ENCODE measurements at regions not wholly inside any gene's neighbourhood (a gene's known extent, or its start where the extent isn't known, plus 50 kb on each side); places are given as distances from the start of the nearest gene placed in this dataset.
"Not testable (repeated sequence)": the region's sequence is repeated elsewhere in the genome, so short reads cannot be mapped to it uniquely, and the experiment has no call there.

DNA sequence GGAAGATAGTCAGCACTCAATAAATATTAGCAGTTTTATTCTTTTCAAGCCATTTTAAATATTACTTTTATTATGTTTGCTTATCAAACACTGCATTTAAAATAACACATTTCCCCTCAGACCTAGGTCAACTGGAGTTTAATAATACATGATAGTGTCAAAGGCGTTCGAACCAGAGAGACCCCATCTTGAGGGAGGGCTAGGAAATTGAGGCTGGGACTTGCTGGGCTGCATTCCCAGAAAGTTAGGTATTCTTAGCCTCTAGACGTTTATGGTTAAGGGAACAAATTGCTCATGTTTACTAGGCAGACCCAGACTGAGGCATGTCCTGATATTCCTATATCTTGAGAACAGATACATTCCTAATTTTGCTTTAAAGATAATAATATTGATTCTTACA is 426.5 kb downstream of the METTL4 start:
- no peak for DNase-seq

DNA sequence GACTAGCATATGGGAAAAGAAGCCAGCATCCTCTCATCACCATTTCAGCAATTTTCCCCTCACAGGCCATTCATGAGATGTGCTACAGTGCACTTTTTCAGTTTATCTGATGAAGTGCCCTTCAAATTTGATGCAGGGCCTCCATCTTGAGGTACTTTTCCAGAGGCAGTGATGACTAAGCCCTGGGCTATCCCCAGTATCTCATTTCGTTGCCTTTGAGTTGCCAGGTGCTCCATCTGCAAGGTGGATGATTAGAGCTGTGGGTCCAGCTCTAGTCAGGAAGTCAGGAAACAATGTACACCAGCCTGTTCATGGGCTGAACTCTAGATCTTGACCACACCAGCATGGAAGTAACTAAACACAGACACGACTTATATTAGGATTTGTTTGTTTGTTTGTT is 425.2 kb downstream of the METTL4 start:
- no peak for DNase-seq

DNA sequence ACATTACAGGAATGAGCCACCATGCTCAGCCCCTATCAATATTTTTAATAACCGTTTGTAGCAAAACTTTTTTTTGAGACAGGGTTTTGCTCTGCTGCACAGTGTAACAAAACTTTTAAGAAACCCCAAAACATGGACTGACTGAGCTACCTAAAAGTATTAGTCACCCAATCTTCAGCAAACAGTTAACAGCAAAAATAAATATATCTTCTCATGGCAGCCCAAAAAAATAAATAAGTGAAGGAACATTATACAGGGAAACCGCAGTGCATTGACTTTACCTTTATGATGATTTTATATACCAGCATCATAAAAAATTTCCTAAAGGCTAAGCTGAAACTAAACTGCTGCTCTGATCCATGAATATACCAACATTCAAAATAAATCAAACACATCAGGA is 424.6 kb downstream of the METTL4 start:
- DNase-seq: no peak

DNA sequence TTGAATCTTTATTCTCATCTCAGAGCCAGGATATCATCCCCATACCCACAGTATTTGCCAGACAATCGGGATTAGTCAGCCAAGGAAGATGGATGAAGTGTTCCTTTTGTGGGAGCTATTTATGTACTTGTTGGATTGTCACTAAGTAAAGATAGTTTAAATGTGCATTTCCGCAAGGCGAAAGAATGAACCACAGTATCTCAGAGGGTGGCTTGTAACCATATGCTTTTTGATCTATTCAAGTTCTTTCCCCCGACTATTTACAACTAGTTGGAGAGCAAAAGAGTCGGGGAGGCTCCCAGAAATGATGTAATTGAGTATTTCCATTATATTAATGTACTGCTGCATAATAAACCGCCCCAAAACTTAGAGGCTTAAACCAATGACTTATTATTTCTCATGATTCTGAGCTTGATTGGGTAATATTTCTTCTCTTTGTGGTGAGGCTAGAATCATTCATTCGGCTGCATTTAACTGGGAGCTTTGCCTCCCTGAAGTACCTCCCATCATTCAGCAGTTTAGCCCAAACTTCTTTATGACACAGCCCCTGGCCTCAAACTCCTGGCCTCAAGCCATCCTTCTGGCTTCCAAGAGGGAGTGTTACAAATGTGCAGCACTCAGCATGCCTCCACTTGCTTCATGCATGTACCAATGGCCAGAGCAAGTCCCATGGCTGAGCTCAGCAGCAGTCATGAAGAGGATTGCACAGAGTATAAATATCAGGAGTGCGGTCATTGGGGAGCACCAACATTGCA is 423.7 kb downstream of the METTL4 start:
- peak; percentile 97 for DNase-seq

DNA sequence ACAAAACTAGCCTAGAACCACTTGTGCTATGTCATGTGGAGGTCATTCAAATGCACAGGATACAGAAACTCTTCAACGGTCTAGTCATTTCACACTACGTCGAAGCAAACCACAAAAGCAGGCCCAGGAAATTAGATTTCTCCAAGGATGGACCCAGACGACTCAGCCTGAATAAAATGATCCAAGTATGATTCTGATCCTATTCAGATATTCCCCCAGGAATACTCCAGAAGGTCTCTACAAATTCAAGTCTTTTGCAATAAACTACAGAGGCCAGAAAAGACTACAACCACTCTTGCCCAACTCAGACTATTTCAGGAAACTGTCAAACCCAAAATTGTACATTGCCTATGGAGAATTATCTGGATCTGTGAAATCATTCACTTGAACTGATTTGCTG is 422.5 kb downstream of the METTL4 start:
- peak; percentile 67 for DNase-seq

DNA sequence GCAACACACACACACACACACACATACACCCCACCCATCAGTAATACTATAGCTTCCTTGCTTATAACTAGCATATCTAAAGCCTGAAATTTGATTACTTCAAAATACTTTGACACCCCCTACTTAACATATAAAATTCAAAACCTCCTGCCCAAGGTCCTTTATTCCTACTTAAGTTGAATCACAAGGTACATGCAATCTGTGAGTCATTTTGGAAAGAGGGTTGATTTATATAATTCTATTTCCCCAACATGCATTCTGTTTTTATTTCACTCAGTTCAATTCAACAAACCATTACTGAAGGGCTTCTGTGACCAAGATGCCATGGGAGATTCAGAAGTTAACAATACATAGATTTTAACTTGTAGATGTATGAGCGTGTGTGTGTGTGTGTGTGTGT is 420.7 kb downstream of the METTL4 start:
- DNase-seq: peak; percentile 79

DNA sequence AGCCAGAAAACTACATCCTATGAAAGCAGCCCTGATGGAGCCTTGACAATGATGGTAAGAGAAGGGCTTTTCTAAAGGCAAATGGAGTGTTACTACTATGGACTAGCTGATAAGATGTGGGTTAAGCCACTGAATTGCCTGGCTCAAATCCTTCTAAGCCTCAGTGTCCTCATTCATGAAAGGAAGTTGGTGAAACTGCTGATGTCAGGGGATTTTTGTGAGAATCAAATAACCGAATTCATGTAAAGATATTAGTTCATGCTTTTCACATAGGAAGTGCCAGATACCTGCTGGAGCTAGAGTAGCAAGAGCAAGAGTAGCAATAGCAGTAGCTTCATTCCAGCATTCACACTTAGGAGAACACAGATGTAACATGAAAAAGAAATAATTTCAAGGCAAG is 417.0 kb downstream of the METTL4 start:
- no peak for DNase-seq

DNA sequence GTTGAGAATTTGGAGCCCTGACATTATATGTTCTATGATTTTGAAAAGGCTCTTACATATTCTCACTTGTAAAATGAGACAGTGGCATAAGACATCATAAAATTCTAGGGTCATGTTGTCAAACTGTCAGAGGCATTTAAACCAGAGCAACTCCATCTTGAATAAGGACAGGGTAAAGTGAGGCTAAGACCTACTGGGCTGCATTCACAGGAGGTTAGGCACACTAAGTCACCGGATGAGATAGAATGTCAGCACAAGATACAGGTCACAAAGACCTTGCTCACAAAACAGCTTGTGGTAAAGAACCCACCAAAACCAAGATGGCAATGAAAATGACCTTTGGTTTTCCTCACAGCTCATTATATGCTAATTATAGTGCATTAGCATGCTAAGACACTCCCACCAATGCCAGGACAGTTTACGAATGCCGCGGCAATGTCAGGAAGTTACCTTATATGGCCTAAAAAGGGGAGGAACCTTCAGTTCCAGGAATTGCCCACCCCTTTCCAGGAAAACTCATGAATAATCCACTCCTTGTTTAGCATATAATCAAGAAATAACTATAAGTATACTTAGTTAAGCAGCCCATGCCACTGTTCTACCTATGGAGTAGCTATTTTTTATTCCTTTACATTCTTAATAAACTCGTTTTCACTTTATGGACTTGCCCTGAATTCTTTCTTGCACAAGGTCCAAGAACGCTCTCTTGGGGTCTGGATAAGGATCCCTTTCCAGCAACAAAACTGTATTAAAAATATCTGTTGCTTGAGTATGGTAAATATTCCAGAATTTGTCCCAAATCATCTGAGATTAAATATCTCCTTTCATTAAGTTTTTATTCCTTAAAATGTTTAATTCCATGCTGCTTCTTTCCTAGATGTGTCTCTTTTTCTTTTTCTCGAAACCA is 406.4 kb downstream of the METTL4 start:
- no peak for DNase-seq

DNA sequence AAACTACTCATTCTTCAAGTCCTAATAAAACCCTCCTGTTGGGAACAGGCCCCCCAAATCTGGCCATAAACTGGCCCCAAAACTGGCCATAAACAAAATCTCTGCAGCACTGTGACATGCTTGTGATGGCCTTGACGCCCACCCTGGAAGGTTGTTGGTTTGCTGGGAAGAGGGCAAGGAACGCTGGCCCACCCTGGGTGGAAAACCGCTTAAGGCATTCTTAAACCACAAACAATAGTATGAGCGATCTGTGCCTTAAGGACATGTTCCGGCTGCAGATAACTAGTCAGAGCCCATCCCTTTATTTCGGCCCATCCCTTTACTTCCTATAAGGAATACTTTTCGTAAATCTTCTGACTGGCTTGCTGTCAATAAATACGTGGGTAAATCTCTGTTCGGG is 404.4 kb downstream of the METTL4 start:
- not testable (repeated sequence) for DNase-seq

DNA sequence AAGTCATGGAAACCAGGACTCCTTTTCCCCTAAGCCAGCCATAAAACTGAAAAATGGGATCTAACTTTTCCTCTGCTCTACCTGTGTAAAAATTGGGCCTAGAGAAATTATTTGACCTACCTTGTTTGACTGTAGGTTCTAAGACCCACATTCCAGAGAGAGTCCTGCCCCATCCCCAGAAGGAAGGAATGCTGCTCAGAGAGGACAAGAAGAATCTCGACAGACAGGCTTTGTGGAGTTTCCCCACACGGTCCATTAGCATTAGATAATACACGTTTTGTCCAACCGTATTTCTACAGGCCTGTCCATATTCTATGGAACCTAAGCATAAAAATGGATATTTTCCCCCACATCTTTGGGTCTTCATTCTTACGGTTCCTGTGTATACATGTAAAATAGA is 403.3 kb downstream of the METTL4 start:
- no peak for DNase-seq

DNA sequence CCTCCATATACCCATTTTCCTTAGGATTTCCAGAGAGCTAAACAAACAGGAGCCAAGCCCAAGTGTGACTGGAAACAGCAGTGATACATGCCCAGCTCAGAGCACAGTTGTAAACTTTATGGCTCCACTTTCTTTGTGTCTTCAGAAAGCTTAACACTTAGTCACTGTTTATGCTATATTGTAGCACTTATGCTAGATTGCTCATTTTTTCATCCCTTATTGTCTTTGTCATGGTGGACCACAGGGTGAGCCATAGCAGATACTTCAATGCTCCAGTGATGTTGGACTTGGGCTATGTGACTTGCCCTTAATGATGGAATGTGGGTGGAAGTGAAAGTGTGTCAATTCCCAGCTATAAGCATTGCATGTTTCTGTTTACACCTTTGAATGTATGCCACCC is 401.6 kb downstream of the METTL4 start:
- no peak for DNase-seq

DNA sequence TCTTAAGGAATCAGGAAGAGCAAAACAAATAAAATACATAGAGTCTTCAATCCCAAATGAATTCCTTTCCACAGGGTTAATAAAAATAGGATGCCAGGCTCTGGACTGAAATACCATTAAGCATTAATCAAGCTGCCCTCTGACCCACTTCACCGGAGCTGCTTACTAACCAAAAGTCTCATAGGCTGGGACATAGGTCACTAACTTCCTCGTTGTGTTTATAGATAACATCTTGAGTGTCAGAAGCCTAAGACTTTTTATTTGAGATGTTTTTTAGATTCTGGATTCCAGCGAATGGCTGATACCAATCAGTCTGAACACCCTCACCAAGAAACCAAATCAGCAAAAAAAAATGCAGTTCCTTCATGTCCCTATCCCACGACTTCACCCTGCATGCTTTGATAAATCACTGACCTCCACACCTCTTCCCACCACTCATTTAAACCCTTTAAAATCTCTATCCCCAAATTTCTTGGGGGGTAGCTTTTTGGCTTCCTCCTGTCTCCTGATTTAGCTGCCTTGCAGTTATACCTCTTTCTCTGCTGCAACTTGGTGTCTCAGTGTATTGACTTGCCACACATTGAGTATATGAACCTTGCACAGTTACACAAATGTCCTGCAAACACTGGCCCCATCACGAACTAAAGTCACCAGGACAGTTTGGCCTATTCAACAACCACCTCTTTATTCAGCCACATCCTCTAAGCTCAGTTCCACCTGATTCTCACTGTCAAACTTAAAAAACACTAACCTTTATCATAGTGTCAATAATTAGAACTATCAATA is 399.3 kb downstream of the METTL4 start:
- DNase-seq: no peak

DNA sequence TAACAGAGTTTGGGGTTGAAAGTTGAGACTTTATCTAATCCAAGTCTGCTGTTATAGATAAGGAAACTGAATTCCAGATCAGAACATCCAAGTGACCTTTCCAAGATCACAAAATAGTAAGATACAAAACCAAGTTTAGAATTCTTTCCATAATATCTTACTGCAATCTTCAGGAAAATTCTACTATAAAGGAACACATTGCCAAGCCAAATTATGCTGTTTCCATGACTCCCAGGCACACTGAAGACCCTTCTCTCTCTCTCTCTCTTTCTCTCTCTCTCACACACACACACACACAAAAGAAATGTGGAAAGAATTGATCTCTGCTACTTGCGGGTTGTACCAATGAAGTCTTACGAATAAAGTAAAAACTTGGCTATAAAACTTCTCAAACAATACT is 398.4 kb downstream of the METTL4 start:
- DNase-seq: no peak

DNA sequence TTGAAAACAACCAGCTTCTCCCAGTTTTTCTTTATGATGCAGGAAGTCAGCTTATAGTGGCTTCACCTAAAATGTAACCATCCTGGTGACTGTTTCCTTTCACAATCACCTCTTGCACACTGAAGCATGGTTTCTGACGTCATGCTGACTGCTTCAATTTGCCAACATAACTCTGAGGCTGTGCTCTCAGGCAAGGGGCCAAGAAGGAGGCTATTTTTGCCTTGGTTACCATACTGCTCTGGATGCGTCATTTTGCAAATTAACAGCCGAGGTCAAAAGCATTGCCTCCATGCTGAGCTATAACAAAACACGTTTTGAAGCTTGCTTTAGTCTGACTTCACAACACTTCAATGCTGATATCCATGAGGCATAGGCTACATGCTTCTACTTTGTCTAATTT is 397.8 kb downstream of the METTL4 start:
- peak; percentile 88 for DNase-seq

DNA sequence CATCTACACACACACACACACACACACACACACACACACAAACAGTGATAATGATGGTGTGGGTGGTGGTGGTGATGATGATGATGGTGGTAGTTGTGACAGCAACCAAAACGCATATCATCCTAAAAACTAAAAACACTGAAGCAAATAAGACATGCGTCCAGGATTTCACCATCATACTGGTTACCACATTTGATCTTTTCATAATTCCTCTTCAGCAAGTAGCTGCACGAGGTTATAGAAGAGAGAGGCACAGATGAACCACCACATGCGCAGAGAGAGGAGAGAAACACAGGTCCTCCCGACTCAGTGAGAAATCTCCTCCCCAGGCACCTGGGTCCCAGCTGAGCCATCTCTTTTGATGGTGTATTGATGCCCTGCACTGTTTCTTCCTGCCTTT is 393.3 kb downstream of the METTL4 start:
- no peak for DNase-seq

DNA sequence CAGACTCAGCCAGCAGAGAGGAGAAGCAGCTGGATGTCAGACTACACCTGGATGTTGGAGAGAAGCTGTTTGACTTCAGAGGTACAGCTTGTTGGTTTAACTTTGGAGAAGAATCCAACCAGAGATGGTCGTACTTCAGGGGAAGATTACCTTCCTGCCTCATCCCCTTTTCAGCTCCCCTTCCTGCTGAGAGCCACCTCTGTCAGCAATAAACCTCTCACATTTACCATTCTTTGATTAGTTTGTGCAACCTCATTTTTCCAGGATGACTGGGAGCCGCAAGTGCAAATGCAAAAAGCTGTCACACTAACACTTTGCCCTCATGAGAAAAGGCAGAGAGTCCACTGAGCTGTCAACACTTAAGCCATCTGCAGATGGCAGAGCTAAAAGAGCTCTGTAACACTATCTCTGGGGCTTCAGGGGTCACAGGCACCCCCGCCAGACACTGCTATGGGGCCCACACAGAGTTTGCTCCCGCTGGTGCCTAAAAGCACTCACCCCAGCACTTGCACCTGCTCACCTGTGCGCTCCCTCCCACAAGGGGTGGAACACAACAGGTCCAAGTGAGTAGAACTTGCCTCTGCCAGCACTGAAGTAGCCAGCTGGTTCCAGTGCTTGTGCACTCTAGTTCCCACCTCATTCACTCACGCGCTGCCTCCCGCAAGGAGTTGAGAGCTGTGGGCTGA is 391.7 kb downstream of the METTL4 start:
- no peak for DNase-seq

DNA sequence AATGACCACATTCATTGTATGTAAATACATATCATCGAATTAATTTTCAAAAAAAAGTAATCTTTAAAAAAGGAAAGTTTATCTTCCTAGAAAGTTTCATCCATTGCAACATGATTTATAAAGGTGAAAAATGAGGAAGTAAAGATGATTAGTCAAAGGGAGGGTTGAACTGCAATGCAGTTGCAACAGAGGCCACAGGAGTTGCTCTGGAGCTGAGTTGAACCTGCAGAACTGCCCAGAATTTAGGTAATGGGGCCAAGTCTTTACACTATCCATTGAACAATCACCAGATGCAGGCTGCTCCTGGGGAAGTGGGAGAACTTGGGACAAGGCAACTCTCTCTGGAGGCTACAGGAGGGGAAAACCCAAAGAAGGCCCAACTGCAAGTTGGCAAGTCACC is 390.7 kb downstream of the METTL4 start:
- no peak for DNase-seq

DNA sequence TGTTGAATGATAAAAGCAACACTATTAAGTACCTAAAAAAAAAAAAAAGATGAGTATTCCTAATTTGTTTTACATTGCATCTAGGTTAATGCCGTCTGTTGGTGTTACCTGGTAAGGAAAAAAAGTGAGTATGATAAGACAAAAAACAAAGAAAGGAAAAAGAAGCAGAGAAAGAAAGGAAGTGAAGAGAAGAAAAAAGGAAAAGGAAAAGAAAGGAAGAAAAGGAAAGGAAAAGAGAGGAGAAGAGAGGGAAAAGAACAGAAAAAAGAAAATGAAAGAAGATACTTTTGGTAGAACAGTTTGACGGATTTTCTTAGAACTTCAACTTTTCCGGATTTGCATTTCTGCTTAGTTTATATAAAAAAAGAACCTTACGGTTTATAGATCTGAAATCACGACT is 387.9 kb downstream of the METTL4 start:
- DNase-seq: no peak

DNA sequence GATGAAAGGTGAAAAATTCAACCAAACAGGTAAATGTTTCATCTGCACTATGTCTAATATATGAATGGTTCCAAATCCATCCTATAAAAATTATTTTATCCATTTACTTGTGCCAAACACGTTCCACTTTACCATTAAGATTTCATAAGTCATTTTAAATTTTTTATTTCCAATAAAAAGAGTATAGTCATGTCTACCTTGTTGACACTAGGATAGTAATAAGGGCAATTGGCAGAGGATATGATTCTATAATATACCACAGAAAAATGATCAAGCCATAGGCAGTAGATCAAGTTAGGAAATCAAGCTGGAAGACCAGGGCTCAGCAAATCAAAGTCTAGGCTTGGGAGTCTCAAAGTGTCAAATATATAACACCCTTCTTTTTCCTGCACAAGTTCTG is 384.3 kb downstream of the METTL4 start:
- no peak for DNase-seq

DNA sequence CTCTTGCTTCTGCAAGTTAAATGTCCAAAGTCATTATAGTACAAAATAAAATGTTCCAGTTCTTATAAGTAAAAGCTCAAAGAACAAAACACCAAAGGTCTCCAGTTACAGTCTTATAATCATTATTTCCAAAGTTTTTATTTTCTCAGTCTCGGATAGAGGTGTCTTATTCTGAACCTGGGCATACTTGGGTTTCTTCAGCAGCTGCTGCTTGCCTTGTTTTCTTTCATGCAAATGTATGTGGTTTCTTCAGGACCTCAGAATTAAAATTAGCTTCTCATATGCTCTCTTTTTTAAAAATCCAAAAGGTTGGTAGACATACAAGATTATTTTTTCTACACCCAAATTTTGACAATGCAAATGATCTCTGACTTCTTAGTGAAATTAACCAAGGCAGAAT is 383.0 kb downstream of the METTL4 start:
- DNase-seq: no peak

DNA sequence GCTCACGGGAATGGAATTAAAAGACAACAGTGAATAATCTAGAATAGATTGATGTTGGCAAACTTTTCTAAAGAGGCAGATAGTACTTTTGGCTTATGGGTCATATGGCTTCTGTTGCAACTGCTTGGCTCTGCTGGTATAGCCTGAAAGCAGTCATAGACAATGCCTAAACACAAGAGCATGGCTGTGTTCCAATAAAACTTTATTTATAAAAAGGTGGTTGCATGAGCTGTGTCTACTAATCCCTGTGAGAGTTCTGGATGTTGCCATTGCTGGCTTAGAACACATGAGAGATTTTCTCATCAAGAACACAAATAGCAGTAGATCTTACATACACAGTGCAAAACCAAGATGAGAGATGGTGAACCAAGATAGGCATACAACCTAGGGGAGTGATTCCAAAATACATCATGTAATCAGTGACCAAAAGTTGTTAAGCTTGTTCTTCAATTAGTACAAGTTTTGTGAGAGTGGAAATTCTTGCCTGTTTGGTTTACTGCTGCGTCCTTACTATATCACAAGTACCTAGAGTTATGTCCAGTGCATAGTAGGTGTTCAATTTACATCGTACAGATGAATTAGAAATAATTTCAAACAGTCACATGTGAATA is 380.0 kb downstream of the METTL4 start:
- no peak for DNase-seq

DNA sequence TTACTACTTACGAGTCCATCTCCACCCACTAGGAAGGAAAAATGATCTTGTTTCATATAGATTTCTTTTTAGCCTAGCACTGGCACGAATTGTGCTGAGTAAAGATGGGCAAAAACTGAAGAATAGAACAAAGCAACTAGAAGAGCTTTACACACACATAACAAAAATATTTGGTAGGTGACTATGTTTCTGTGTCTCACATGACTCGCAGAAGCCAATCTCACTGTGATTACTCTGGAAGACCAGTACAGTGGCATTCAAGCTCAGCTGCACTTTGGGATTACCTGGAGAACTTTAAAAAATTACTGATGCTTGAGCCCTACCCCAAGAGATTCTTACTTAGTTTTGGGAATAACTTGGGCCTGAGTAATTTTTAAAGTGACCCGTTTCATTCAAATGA is 378.7 kb downstream of the METTL4 start:
- DNase-seq: no peak

DNA sequence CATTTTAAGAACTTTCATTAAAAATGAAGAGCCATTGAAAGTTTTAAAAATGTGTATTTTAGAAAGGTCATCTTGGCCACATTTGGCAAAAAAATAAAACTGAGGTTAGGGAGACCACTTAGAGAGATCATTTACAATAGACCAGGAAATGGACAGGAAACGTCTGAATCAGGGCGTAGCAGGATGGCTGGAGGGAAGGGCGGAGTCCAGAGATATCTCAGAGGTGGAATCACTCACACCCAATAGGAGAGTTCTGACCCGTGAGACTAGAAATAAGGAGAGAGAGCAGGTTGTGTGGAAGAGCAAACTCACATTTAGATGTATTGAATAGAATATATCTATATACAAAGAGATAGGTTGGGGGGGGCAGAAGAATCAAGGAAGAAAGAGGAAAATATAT is 373.4 kb downstream of the METTL4 start:
- no peak for DNase-seq
